ENCODE measurements at regions not wholly inside any gene's neighbourhood (a gene's known extent, or its start where the extent isn't known, plus 50 kb on each side); places are given as distances from the start of the nearest gene placed in this dataset.

DNA sequence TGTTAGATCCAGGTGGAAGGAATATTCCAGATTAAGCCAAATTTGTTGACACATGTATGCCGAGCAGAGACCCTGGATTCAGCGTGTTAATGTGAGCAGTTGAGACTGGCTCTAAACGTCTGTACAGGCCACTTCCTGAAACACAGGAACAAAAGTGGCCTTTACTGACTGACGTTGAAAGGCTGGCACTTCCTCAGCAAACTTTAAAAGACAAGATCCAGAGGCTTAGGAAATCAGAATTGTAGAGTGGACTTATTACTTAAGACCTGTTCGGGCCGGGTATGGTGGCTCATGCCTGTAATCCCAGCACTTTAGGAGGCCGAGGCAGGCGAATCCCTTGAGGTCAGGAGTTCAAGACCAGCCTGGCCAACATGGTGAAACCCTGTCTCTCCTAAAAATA lies 125.7 kb upstream of the ARID1B start:
- TF ChIP-seq, protein P1, sequence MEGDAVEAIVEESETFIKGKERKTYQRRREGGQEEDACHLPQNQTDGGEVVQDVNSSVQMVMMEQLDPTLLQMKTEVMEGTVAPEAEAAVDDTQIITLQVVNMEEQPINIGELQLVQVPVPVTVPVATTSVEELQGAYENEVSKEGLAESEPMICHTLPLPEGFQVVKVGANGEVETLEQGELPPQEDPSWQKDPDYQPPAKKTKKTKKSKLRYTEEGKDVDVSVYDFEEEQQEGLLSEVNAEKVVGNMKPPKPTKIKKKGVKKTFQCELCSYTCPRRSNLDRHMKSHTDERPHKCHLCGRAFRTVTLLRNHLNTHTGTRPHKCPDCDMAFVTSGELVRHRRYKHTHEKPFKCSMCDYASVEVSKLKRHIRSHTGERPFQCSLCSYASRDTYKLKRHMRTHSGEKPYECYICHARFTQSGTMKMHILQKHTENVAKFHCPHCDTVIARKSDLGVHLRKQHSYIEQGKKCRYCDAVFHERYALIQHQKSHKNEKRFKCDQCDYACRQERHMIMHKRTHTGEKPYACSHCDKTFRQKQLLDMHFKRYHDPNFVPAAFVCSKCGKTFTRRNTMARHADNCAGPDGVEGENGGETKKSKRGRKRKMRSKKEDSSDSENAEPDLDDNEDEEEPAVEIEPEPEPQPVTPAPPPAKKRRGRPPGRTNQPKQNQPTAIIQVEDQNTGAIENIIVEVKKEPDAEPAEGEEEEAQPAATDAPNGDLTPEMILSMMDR (IDR thresholded peaks at IDR 0.05): no peak
- no peak for TF ChIP-seq POLR2A (IDR thresholded peaks at IDR 0.05)
